KMS-11 (cell line): ENCODE measurements at regions not wholly inside any gene's neighbourhood (a gene's known extent, or its start where the extent isn't known, plus 50 kb on each side); places are given as distances from the start of the nearest gene placed in this dataset.

Source experiments
- H2AFZ ChIP-seq: fragments of 200-600 bp; sonication (generic); 2 replicates; pipeline ENCODE4 v1.6.1; 2016; ENCODE audit warnings: antibody characterized with exemption, mixed run types, low read depth
- H3K27ac ChIP-seq: fragments of 200-600 bp; sonication (generic); 2 replicates; pipeline ENCODE4 v1.6.1; 2016; ENCODE audit warnings: mild to moderate bottlenecking, mixed run types
- H3K27me3 ChIP-seq: fragments of 200-600 bp; sonication (generic); 2 replicates; pipeline ENCODE4 v1.6.1; 2017; ENCODE audit warnings: mild to moderate bottlenecking, low read depth, mixed run types, moderate library complexity; ENCODE audit not compliant: insufficient read depth
- H3K36me3 ChIP-seq: fragments of 200-600 bp; sonication (generic); 2 replicates; pipeline ENCODE4 v1.6.1; 2017; ENCODE audit warnings: mild to moderate bottlenecking, mixed run types; ENCODE audit not compliant: insufficient read depth
- H3K4me1 ChIP-seq: fragments of 200-600 bp; sonication (generic); 2 replicates; pipeline ENCODE4 v1.6.1; 2016; ENCODE audit warnings: mild to moderate bottlenecking, low read depth, mixed run types; ENCODE audit not compliant: poor library complexity, severe bottlenecking
- H3K4me2 ChIP-seq: fragments of 200-600 bp; sonication (generic); 2 replicates; pipeline ENCODE4 v1.7.0; 2016; ENCODE audit warnings: mild to moderate bottlenecking, mixed run types
- H3K4me3 ChIP-seq: fragments of 200-600 bp; sonication (generic); IDR thresholded peaks from 2 replicates; pipeline ENCODE4 v1.6.1; 2017; ENCODE audit warnings: low read depth, low read length, mixed read lengths; ENCODE audit not compliant: insufficient read depth
- H3K79me2 ChIP-seq: fragments of 200-600 bp; sonication (generic); 2 replicates; pipeline ENCODE4 v1.6.1; 2016; ENCODE audit warnings: low read depth, mixed run types; ENCODE audit not compliant: insufficient read depth
- H3K9ac ChIP-seq: fragments of 200-600 bp; sonication (generic); 2 replicates; pipeline ENCODE4 v1.6.1; 2016; ENCODE audit warnings: mild to moderate bottlenecking, mixed run types
- H4K20me1 ChIP-seq: fragments of 200-600 bp; sonication (generic); 2 replicates; pipeline ENCODE4 v1.6.1; 2016; ENCODE audit warnings: mild to moderate bottlenecking, mixed run types; ENCODE audit not compliant: insufficient read depth
- CTCF ChIP-seq: fragments of 200-600 bp; sonication (generic); conservative IDR thresholded peaks from 2 replicates; pipeline ENCODE4 v1.6.1; 2017; ENCODE audit warnings: low read depth, mild to moderate bottlenecking, antibody characterized with exemption, low read length, moderate library complexity, mixed read lengths

GRCh38 chr5:89457411-89458331, 574.7 kb upstream of the MEF2C start:
- Histone ChIP-seq H3K36me3 (no peaks in the 10 kb centered on the region), H3K27me3 (no peaks in the 10 kb centered on the region), H3K4me2 (no peak overlapping the region), H3K4me3 (no peak overlapping the region), H3K9ac (no peak overlapping the region), H4K20me1 (no peaks in the 10 kb centered on the region), H3K27ac (no peak overlapping the region), H3K79me2 (no peaks in the 10 kb centered on the region), H3K4me1 (no peaks in the 10 kb centered on the region), H2AFZ (no peak overlapping the region)
- no peak for TF ChIP-seq CTCF

DNA sequence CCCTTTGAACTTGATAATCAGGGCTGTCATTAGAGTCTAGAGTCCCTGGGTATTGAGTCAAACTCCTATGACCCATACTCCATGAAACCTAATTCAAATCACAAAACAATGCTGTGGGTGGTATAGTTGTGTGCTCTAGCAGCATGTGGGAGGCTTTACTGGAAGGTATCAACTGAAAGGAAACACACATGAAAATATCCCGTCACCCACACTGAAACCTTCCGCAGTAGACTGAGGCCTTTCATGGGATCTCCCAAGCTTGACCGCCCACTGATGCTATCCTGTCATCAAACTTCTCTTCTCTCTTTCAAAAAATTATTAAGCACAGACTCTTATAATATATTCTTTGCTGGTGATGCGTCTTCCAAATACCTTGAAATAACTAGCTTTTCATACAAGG, 569.1 kb upstream of the MEF2C start:
- H3K4me3 ChIP-seq = no peak overlapping the region
- no peaks in the 10 kb centered on the region for H4K20me1 ChIP-seq
- no peak overlapping the region for H3K27ac ChIP-seq
- no peaks in the 10 kb centered on the region for H3K36me3 ChIP-seq
- no peaks in the 10 kb centered on the region for H3K27me3 ChIP-seq
- no peak overlapping the region for H2AFZ ChIP-seq
- H3K4me1 ChIP-seq = no peaks in the 10 kb centered on the region
- no peak for TF ChIP-seq CTCF
- H3K4me2 ChIP-seq = no peak overlapping the region
- no peak overlapping the region for H3K9ac ChIP-seq
- H3K79me2 ChIP-seq = no peaks in the 10 kb centered on the region

DNA sequence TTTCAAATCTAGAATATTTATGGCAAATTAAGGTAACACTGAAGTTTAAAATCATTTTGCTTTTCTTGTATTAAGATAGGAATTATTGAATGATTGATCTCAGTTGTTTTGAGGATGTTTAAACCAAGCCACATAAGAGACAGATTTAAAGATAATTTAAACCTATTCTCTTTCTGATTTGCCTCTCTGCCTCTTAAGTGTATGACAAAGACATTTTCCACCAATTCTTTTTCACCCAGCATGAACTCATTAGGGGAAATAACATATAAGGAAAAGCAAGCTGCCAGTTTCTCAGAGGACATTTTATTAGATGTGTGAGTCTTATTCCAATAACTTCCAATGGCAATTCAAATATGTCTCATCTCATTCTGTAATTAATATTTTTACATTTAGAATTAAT, 568.3 kb upstream of the MEF2C start:
- Histone ChIP-seq H3K36me3 (no peaks in the 10 kb centered on the region), H3K27me3 (no peaks in the 10 kb centered on the region), H2AFZ (no peak overlapping the region), H3K27ac (no peak overlapping the region), H3K4me2 (no peak overlapping the region), H3K4me3 (no peak overlapping the region), H3K4me1 (no peaks in the 10 kb centered on the region), H4K20me1 (no peaks in the 10 kb centered on the region), H3K79me2 (no peaks in the 10 kb centered on the region), H3K9ac (no peak overlapping the region)
- no peak for TF ChIP-seq CTCF

DNA sequence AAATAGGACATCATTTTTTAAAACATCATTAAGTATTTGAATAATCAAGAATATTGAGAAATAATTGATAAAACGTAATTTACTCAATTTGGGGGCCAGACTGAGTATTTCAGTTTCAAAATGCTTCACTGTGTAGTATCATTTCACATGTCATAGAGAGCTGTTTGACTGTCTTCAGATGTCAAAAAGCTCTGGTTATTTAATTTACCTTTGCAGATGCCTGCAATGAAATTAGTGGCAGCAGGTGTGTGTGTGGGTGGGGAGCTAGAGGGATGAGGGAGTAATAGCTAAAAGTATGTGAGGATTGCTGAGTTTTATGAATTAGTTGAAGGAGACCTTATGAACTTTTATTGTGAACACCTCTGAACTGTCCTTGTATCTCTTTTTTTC, 567.2 kb upstream of the MEF2C start:
- Histone ChIP-seq H3K27me3 (no peaks in the 10 kb centered on the region), H4K20me1 (no peaks in the 10 kb centered on the region), H3K4me3 (no peak overlapping the region), H3K79me2 (no peaks in the 10 kb centered on the region), H3K4me2 (no peak overlapping the region), H3K36me3 (no peaks in the 10 kb centered on the region), H3K27ac (no peak overlapping the region), H3K9ac (no peak overlapping the region), H2AFZ (no peak overlapping the region), H3K4me1 (peaks cover 3% of the 10 kb centered on the region)
- no peak for TF ChIP-seq CTCF
